WTC11 (cell line): ENCODE measurements at regions not wholly inside any gene's neighbourhood (a gene's known extent, or its start where the extent isn't known, plus 50 kb on each side); places are given as distances from the start of the nearest gene placed in this dataset.

ENCODE experiments used
- ATAC-seq: fragments of 200-7000 bp; cut with Tn5 transposase; 2 replicates; pipeline ENCODE4 v1.10.0; 2021; ENCODE audit warnings: mild to moderate bottlenecking, moderate library complexity
- CTCF ChIA-PET: fragments of 300-600 bp; sonication (Branson Sonifier 250); formaldehyde crosslinking; loops from one replicate; lab custom pipeline; 2021; ENCODE audit warnings: antibody characterized with exemption; lab: Charles Lee
- POLR2A ChIA-PET: fragments of 350-600 bp; sonication (Branson Sonifier 250); formaldehyde crosslinking; loops from one replicate; lab custom pipeline; 2021; ENCODE audit warnings: antibody characterized with exemption; lab: Charles Lee
- DNase-seq: peaks from one replicate; pipeline ENCODE4 v3.0.0; 2021; ENCODE audit warnings: low spot score
- H3K27ac Mint-ChIP-seq: 2 replicates; pipeline ENCODE4 v1.8.0; 2021; ENCODE audit warnings: mixed read lengths
- H3K27me3 Mint-ChIP-seq: 2 replicates; pipeline ENCODE4 v1.8.0; 2021; ENCODE audit warnings: low read depth, mild to moderate bottlenecking, moderate library complexity, mixed read lengths
- H3K36me3 Mint-ChIP-seq: 2 replicates; pipeline ENCODE4 v1.8.0; 2021; ENCODE audit warnings: mixed read lengths
- H3K4me1 Mint-ChIP-seq: 2 replicates; pipeline ENCODE4 v1.8.0; 2022; ENCODE audit warnings: mixed read lengths
- H3K4me3 Mint-ChIP-seq: 2 replicates; pipeline ENCODE4 v1.8.0; 2021; ENCODE audit warnings: mild to moderate bottlenecking, moderate library complexity, mixed read lengths
- H3K9me3 Mint-ChIP-seq: 2 replicates; pipeline ENCODE4 v1.8.0; 2021; ENCODE audit warnings: mixed read lengths
- ATF1 ChIP-seq: sonication (generic); formaldehyde crosslinking; IDR thresholded peaks from 2 replicates; pipeline ENCODE4 v1.8.1; 2023; ENCODE audit warnings: mild to moderate bottlenecking, moderate library complexity, missing genetic modification reagents
- FOXK1 ChIP-seq: sonication (generic); formaldehyde crosslinking; IDR thresholded peaks from 2 replicates; pipeline ENCODE4 v1.8.0; 2022; ENCODE audit warnings: mild to moderate bottlenecking, moderate library complexity, missing genetic modification reagents
- GTF2I ChIP-seq: fragments of 250-450 bp; sonication (Bioruptor Pico); conservative IDR thresholded peaks from 2 replicates; pipeline ENCODE4 v1.4.0; 2021; ENCODE audit warnings: mild to moderate bottlenecking
- MXD4 ChIP-seq: fragments of 250-450 bp; sonication (Bioruptor Pico); IDR thresholded peaks from 2 replicates; pipeline ENCODE4 v1.8.0; 2021; ENCODE audit warnings: mild to moderate bottlenecking, moderate library complexity, borderline replicate concordance
- NFE2L1 ChIP-seq: sonication (generic); formaldehyde crosslinking; IDR thresholded peaks from 2 replicates; pipeline ENCODE4 v1.8.1; 2023; ENCODE audit warnings: missing genetic modification reagents
- NFYB ChIP-seq: sonication (generic); formaldehyde crosslinking; conservative IDR thresholded peaks from 2 replicates; pipeline ENCODE4 v1.8.0; 2022; ENCODE audit warnings: low read depth, missing genetic modification reagents
- NR2C2 ChIP-seq: sonication (generic); formaldehyde crosslinking; IDR thresholded peaks from 2 replicates; pipeline ENCODE4 v1.8.0; 2022; ENCODE audit warnings: mild to moderate bottlenecking, missing genetic modification reagents
- ZBTB21 ChIP-seq: sonication (generic); formaldehyde crosslinking; IDR thresholded peaks from 2 replicates; pipeline ENCODE4 v1.8.1; 2023; ENCODE audit warnings: mild to moderate bottlenecking, missing genetic modification reagents, borderline replicate concordance
- ZNF219 ChIP-seq: sonication (generic); formaldehyde crosslinking; IDR thresholded peaks from 2 replicates; pipeline ENCODE4 v1.8.0; 2023; ENCODE audit warnings: missing genetic modification reagents, mild to moderate bottlenecking, borderline replicate concordance
- ZNF671 ChIP-seq: fragments of 250-450 bp; sonication (Bioruptor Pico); IDR thresholded peaks from 2 replicates; pipeline ENCODE4 v1.8.0; 2021; ENCODE audit warnings: mild to moderate bottlenecking
- TF ChIP-seq, protein P1 (sequence below): sonication (generic); formaldehyde crosslinking; IDR thresholded peaks from 2 replicates; pipeline ENCODE4 v1.8.1; 2023; ENCODE audit warnings: mild to moderate bottlenecking, moderate library complexity, missing genetic modification reagents
- TF ChIP-seq, protein P2 (sequence below): fragments of 250-450 bp; sonication (Bioruptor Pico); IDR thresholded peaks from 2 replicates; pipeline ENCODE4 v1.9.0; 2021; ENCODE audit warnings: mild to moderate bottlenecking
- TF ChIP-seq, protein P3 (sequence below): fragments of 250-450 bp; sonication (Bioruptor Pico); IDR thresholded peaks from 2 replicates; pipeline ENCODE4 v1.9.0; 2021; ENCODE audit warnings: mild to moderate bottlenecking
- TF ChIP-seq, protein P4 (sequence below): sonication (generic); formaldehyde crosslinking; IDR thresholded peaks from 2 replicates; pipeline ENCODE4 v1.8.1; 2022; ENCODE audit warnings: low read depth, mild to moderate bottlenecking, moderate library complexity, missing genetic modification reagents, borderline replicate concordance
- TF ChIP-seq, protein P5 (sequence below): sonication (generic); formaldehyde crosslinking; conservative IDR thresholded peaks from 2 replicates; pipeline ENCODE4 v1.8.1; 2023; ENCODE audit warnings: mild to moderate bottlenecking, low read depth, missing genetic modification reagents, moderate library complexity
- TF ChIP-seq, protein P6 (sequence below): fragments of 250-450 bp; sonication (Bioruptor Pico); IDR thresholded peaks from 2 replicates; pipeline ENCODE4 v1.9.0; 2021; ENCODE audit warnings: mild to moderate bottlenecking, borderline replicate concordance
- TF ChIP-seq, protein P7 (sequence below): sonication (generic); formaldehyde crosslinking; IDR thresholded peaks from 2 replicates; pipeline ENCODE4 v1.8.0; 2022; ENCODE audit warnings: mild to moderate bottlenecking, missing genetic modification reagents
- TF ChIP-seq, protein P8 (sequence below): sonication (generic); formaldehyde crosslinking; IDR thresholded peaks from 2 replicates; pipeline ENCODE4 v1.8.1; 2023; ENCODE audit warnings: mild to moderate bottlenecking, missing genetic modification reagents
- TF ChIP-seq, protein P9 (sequence below): sonication (generic); formaldehyde crosslinking; IDR thresholded peaks from 2 replicates; pipeline ENCODE4 v1.8.0; 2023; ENCODE audit warnings: missing genetic modification reagents

DNA sequence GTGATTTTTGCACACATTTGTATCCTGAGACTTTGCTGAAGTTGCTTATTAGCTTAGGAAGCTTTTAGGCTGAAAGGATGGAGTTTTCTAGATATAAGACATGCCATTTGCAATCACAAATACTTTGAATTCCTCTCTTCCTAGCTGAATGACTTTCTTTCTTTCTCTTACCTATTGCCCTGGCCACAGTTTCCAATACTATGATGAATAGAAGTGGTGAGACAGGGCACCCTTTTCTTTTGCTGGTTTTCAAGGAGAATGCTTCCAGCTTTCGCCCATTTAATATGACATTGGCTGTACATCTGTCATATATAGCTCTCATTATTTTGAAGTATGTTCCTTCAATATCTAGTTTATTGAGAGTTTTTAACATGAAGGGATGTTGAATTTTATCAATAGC is 409.6 kb upstream of the EPHA7 start:
- H3K36me3 Mint-ChIP-seq, result peaks cover 58% of the 10 kb centered on the region
- CTCF ChIA-PET, result interaction anchor here (1.1 to 1.5 kb wide), 2 partner anchors 9 to 108 kb away, joined by 3 to 8 read pairs; no protein-coding TSS in a partner anchor
- peak overlapping the region; percentile 89 for H3K4me3 Mint-ChIP-seq
- H3K27me3 Mint-ChIP-seq, result no peaks in the 10 kb centered on the region; the same call in 1 of the 2 replicates
- ATAC-seq (no peak), DNase-seq (no peak)
- POLR2A ChIA-PET, result interaction anchor here (0.7 to 1.0 kb wide), 4 partner anchors 28 to 284 kb away, joined by 3 to 4 read pairs (median 4); no protein-coding TSS in a partner anchor
- no peaks in the 10 kb centered on the region for H3K9me3 Mint-ChIP-seq
- peaks cover 49% of the 10 kb centered on the region for H3K4me1 Mint-ChIP-seq
- peak overlapping the region; percentile 96 for H3K27ac Mint-ChIP-seq
- TF ChIP-seq ZNF219 (CRISPR knock-in tag), result no peak
- TF ChIP-seq ZBTB21 (CRISPR knock-in tag), result no peak
- TF ChIP-seq, protein P1, sequence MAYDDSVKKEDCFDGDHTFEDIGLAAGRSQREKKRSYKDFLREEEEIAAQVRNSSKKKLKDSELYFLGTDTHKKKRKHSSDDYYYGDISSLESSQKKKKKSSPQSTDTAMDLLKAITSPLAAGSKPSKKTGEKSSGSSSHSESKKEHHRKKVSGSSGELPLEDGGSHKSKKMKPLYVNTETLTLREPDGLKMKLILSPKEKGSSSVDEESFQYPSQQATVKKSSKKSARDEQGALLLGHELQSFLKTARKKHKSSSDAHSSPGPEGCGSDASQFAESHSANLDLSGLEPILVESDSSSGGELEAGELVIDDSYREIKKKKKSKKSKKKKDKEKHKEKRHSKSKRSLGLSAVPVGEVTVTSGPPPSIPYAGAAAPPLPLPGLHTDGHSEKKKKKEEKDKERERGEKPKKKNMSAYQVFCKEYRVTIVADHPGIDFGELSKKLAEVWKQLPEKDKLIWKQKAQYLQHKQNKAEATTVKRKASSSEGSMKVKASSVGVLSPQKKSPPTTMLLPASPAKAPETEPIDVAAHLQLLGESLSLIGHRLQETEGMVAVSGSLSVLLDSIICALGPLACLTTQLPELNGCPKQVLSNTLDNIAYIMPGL (CRISPR knock-in tag), result no peak
- TF ChIP-seq NR2C2 (CRISPR knock-in tag), result no peak
- TF ChIP-seq NFE2L1 (CRISPR knock-in tag), result no peak
- TF ChIP-seq, protein P2, sequence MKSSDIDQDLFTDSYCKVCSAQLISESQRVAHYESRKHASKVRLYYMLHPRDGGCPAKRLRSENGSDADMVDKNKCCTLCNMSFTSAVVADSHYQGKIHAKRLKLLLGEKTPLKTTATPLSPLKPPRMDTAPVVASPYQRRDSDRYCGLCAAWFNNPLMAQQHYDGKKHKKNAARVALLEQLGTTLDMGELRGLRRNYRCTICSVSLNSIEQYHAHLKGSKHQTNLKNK (CRISPR knock-in tag), result peak; percentile 61; the same call in 1 of the 2 replicates
- TF ChIP-seq, protein P3, sequence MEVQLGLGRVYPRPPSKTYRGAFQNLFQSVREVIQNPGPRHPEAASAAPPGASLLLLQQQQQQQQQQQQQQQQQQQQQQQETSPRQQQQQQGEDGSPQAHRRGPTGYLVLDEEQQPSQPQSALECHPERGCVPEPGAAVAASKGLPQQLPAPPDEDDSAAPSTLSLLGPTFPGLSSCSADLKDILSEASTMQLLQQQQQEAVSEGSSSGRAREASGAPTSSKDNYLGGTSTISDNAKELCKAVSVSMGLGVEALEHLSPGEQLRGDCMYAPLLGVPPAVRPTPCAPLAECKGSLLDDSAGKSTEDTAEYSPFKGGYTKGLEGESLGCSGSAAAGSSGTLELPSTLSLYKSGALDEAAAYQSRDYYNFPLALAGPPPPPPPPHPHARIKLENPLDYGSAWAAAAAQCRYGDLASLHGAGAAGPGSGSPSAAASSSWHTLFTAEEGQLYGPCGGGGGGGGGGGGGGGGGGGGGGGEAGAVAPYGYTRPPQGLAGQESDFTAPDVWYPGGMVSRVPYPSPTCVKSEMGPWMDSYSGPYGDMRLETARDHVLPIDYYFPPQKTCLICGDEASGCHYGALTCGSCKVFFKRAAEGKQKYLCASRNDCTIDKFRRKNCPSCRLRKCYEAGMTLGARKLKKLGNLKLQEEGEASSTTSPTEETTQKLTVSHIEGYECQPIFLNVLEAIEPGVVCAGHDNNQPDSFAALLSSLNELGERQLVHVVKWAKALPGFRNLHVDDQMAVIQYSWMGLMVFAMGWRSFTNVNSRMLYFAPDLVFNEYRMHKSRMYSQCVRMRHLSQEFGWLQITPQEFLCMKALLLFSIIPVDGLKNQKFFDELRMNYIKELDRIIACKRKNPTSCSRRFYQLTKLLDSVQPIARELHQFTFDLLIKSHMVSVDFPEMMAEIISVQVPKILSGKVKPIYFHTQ (CRISPR knock-in tag), result 0 out of 2 replicates have a peak, but pooled peaks have one; percentile 28
- TF ChIP-seq NFYB, result no peak
- TF ChIP-seq, protein P4, sequence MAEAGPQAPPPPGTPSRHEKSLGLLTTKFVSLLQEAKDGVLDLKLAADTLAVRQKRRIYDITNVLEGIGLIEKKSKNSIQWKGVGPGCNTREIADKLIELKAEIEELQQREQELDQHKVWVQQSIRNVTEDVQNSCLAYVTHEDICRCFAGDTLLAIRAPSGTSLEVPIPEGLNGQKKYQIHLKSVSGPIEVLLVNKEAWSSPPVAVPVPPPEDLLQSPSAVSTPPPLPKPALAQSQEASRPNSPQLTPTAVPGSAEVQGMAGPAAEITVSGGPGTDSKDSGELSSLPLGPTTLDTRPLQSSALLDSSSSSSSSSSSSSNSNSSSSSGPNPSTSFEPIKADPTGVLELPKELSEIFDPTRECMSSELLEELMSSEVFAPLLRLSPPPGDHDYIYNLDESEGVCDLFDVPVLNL (CRISPR knock-in tag), result no peak
- TF ChIP-seq, protein P5, sequence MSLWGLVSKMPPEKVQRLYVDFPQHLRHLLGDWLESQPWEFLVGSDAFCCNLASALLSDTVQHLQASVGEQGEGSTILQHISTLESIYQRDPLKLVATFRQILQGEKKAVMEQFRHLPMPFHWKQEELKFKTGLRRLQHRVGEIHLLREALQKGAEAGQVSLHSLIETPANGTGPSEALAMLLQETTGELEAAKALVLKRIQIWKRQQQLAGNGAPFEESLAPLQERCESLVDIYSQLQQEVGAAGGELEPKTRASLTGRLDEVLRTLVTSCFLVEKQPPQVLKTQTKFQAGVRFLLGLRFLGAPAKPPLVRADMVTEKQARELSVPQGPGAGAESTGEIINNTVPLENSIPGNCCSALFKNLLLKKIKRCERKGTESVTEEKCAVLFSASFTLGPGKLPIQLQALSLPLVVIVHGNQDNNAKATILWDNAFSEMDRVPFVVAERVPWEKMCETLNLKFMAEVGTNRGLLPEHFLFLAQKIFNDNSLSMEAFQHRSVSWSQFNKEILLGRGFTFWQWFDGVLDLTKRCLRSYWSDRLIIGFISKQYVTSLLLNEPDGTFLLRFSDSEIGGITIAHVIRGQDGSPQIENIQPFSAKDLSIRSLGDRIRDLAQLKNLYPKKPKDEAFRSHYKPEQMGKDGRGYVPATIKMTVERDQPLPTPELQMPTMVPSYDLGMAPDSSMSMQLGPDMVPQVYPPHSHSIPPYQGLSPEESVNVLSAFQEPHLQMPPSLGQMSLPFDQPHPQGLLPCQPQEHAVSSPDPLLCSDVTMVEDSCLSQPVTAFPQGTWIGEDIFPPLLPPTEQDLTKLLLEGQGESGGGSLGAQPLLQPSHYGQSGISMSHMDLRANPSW (CRISPR knock-in tag), result no peak
- no peak for TF ChIP-seq ATF1 (CRISPR knock-in tag)
- TF ChIP-seq, protein P6, sequence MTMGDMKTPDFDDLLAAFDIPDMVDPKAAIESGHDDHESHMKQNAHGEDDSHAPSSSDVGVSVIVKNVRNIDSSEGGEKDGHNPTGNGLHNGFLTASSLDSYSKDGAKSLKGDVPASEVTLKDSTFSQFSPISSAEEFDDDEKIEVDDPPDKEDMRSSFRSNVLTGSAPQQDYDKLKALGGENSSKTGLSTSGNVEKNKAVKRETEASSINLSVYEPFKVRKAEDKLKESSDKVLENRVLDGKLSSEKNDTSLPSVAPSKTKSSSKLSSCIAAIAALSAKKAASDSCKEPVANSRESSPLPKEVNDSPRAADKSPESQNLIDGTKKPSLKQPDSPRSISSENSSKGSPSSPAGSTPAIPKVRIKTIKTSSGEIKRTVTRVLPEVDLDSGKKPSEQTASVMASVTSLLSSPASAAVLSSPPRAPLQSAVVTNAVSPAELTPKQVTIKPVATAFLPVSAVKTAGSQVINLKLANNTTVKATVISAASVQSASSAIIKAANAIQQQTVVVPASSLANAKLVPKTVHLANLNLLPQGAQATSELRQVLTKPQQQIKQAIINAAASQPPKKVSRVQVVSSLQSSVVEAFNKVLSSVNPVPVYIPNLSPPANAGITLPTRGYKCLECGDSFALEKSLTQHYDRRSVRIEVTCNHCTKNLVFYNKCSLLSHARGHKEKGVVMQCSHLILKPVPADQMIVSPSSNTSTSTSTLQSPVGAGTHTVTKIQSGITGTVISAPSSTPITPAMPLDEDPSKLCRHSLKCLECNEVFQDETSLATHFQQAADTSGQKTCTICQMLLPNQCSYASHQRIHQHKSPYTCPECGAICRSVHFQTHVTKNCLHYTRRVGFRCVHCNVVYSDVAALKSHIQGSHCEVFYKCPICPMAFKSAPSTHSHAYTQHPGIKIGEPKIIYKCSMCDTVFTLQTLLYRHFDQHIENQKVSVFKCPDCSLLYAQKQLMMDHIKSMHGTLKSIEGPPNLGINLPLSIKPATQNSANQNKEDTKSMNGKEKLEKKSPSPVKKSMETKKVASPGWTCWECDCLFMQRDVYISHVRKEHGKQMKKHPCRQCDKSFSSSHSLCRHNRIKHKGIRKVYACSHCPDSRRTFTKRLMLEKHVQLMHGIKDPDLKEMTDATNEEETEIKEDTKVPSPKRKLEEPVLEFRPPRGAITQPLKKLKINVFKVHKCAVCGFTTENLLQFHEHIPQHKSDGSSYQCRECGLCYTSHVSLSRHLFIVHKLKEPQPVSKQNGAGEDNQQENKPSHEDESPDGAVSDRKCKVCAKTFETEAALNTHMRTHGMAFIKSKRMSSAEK, result 0 out of 2 replicates have a peak, but pooled peaks have one; percentile 6
- TF ChIP-seq GTF2I, result no peak
- TF ChIP-seq, protein P7, sequence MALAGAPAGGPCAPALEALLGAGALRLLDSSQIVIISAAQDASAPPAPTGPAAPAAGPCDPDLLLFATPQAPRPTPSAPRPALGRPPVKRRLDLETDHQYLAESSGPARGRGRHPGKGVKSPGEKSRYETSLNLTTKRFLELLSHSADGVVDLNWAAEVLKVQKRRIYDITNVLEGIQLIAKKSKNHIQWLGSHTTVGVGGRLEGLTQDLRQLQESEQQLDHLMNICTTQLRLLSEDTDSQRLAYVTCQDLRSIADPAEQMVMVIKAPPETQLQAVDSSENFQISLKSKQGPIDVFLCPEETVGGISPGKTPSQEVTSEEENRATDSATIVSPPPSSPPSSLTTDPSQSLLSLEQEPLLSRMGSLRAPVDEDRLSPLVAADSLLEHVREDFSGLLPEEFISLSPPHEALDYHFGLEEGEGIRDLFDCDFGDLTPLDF, result no peak
- TF ChIP-seq FOXK1 (CRISPR knock-in tag), result no peak
- TF ChIP-seq, protein P8, sequence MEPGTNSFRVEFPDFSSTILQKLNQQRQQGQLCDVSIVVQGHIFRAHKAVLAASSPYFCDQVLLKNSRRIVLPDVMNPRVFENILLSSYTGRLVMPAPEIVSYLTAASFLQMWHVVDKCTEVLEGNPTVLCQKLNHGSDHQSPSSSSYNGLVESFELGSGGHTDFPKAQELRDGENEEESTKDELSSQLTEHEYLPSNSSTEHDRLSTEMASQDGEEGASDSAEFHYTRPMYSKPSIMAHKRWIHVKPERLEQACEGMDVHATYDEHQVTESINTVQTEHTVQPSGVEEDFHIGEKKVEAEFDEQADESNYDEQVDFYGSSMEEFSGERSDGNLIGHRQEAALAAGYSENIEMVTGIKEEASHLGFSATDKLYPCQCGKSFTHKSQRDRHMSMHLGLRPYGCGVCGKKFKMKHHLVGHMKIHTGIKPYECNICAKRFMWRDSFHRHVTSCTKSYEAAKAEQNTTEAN (CRISPR knock-in tag), result no peak
- TF ChIP-seq, protein P9, sequence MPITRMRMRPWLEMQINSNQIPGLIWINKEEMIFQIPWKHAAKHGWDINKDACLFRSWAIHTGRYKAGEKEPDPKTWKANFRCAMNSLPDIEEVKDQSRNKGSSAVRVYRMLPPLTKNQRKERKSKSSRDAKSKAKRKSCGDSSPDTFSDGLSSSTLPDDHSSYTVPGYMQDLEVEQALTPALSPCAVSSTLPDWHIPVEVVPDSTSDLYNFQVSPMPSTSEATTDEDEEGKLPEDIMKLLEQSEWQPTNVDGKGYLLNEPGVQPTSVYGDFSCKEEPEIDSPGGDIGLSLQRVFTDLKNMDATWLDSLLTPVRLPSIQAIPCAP (CRISPR knock-in tag), result no peak
- TF ChIP-seq ZNF671 (CRISPR knock-in tag), result peak; percentile 82; the same call in 1 of the 2 replicates
- no peak for TF ChIP-seq MXD4 (CRISPR knock-in tag)
